Cardiac septum (tissue), 1 donor: ENCODE measurements at regions not wholly inside any gene's neighbourhood (a gene's known extent, or its start where the extent isn't known, plus 50 kb on each side); places are given as distances from the start of the nearest gene placed in this dataset.

ENCODE experiments used
- DNase-seq: peaks from one replicate; pipeline ENCODE4 v3.0.0-alpha.2; 2020; ENCODE audit warnings: low spot score
- intact Hi-C: fragments of 100-400 bp; cut with DNase I; formaldehyde crosslinking; loops from one replicate; pipeline ENCODE4 v1.14.0; 2022
- donor health status: DM: no; HTN: no; CAD: no.

- intact Hi-C loops: no loop called here
- no peak for DNase-seq
Observed at GRCh38 chr9:86893811-86894490, 53.4 kb downstream of the GAS1 start.

DNA sequence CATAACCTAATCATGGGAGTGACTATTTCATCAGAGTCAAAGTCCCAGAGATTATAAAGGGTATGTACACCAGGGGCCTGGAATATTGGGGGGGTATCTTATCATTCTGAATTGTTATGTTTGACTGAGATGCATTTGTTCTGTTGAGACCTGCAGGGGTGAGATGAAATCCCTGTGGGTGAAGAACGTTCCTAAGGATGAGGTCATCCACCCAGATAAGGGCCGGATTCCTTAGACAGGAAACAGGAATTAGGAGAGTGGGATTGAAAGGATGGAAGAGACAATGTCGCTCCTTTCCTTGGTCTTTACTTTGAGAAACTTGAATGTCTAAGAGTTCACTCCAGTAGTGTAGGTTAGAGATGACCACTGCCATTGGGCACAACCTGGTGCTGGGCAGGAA lies 54.7 kb downstream of the GAS1 start:
- intact Hi-C loops: no loop called here
- no peak for DNase-seq

GRCh38 chr9:86891886-86892437 lies 55.3 kb downstream of the GAS1 start:
- DNase-seq: no peak
- intact Hi-C loops: no loop called here

DNA sequence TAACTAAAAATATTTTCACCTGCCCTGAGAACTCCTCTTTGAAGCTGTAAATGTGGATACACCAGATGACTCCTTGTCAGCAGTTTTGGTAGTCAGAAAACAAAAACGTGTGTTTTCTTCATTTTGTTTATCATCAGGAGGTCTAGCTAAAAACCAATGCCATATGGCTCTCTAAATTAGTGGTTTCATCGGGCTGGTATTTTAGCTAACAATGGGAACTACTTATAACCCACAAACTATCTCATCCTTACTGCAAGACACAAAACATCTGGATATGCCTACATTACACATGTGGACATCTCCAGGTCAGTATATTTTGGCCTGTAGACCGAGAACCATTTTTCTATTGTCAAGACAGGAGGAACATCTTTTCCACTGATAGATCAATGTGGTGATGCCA lies 56.2 kb downstream of the GAS1 start:
- intact Hi-C loops: no loop called here

DNA sequence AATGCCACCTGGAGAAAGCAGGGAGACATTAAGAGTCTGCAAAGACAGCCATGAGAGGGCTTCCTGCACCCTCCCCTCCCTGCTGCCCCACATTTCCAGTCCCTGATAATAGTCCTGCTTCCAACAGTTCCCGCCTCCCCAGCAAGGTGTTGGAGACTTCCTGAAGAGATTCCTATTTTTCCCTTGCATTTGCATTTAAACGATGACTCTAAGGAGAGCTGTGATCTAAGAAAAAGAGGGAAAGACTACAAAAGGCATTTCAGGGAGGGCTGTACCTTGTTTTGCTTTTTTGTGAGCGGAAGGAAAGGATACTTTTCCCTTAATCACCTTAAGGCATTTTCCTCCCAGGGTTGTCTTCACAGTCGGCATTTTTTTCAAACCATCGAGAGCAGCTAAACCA lies 62.1 kb downstream of the GAS1 start:
- intact Hi-C loops: no loop called here
- no peak for DNase-seq

More for the DNA sequence above, 56.2 kb downstream of the GAS1 start:
- DNase-seq: no peak

DNA sequence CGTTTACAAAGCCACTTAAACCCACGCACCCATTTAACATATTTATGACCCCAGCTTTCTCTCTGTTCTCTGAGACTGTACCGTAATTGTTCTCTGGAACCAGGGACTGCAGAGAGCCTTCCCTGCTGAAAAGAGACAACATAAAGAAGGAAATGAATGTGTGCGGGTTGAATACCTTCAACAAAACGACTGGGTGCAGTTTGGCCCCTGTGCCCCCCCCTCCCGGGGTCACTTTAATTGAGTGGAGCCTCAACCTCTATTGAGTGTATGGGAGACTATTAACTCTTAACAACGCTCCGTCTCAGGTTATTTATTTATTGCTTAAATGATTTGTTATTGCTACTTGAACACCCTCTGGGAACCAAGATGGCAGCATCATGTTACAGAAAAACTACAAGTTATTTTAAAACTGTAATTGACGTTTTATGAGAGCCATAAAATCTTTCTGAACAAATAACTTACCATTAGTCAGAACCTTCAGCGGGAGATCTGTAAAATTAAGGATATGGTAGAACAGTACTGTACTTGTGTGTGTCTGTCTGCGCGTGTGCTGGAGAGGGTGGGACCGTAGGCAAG lies 70.6 kb downstream of the GAS1 start:
- intact Hi-C loops: no loop called here
- DNase-seq: no peak

DNA sequence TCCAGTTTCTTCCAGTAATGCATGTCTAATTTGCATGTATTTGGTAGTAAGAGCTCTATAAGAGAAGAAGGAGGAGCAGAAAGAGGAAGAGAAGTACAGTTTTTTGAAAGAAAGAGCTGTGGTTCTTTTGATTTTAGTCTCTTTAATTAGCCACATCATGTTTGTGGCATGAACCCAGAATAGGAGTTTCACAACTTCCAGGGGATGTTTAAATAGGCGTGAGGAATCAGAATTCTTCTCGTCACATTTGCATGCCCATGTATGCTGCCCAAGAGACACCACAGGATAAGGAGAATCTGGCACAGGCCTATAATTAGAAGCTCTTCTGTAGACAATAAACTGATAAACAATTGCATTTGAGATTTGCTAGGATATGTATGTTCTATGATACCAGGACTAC lies 78.7 kb downstream of the GAS1 start:
- intact Hi-C loops: no loop called here
- no peak for DNase-seq

DNA sequence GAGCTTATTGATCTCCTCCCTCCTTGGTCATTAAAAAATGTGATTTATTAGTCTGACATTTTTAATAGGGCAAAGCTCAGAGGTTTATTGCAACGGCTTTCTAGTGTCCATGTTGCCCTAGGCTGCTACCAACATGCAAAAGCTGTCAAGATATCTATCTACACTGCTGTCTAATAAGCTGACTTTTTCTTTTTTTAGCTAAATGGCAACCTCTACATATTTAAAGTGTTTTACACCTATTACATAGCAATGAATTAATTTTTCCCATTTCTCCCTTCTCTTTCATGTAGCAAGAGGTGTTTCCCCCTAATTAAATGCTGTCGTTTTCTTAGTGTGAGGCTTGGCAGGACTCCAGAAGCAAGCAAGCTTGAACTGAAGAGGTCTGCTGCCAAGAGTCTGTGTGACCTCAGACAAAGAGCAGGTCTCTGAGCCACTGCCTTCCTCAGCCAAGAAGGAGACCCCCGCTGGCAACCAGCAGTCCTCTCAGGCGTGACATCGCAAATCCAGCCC lies 79.4 kb downstream of the GAS1 start:
- intact Hi-C loops: no loop called here
- DNase-seq: no peak

- intact Hi-C loops: no loop called here
- DNase-seq: no peak
Observed at GRCh38 chr9:86865952-86866351, 81.4 kb downstream of the GAS1 start.

GRCh38 chr9:86860006-86860405 lies 87.3 kb downstream of the GAS1 start:
- DNase-seq: no peak
- intact Hi-C loops: no loop called here

- intact Hi-C loops: no loop called here
- DNase-seq: no peak
Observed at GRCh38 chr9:86859056-86859455, 88.2 kb downstream of the GAS1 start.

GRCh38 chr9:86858009-86858408 lies 89.3 kb downstream of the GAS1 start:
- DNase-seq: no peak

GRCh38 chr9:86856259-86856658 lies 91.0 kb downstream of the GAS1 start:
- intact Hi-C loops: no loop called here
- DNase-seq: no peak

More at GRCh38 chr9:86858009-86858408, 89.3 kb downstream of the GAS1 start:
- intact Hi-C loops: no loop called here

GRCh38 chr9:86854898-86855523 lies 92.3 kb downstream of the GAS1 start:
- intact Hi-C loops: no loop called here
- DNase-seq: no peak

DNA sequence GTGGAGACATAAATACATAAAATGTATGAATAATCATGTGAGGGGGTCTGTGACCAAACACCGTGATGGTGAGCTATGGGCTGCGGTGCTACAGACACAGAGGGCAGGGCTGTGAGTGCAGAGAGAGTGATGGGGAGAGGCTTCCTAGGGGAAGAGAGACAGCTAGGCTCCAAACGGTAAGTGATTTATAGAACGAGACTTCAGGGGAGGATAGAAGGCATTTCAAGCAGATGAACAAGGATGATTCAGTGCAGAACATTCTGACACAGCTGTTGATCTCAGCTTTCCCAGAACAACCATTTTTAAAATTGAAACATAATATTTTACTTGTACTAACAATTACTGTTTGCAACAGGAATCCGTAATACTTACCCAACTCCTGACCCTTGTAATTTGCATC lies 100.7 kb downstream of the GAS1 start:
- no peak for DNase-seq

DNA sequence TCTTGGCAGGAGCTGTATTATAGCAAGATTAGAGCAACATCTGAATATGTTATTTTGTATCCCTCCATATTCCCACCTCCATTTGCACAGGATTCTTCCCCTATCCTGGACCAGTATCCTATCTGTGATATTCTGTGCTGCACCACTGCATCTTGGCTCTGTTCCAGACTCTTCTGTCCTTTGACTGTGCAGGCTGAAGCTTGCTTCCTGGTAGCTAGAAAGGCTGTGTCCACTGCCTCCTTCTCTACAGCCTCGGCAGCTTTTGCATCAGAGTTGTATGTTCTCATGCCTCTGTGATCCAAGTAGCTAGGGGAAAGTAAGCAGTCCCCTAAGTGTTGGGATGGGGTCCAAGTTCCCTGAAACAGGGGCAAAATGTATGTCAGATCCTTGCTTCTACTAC lies 104.1 kb downstream of the GAS1 start:
- intact Hi-C loops: no loop called here
- DNase-seq: no peak

More for the DNA sequence above, 100.7 kb downstream of the GAS1 start:
- intact Hi-C loops: no loop called here

GRCh38 chr9:86842573-86842972 lies 104.7 kb downstream of the GAS1 start:
- intact Hi-C loops: no loop called here
- DNase-seq: no peak

GRCh38 chr9:86839522-86839921 lies 107.8 kb downstream of the GAS1 start:
- DNase-seq: no peak

GRCh38 chr9:86838519-86839497 lies 108.5 kb downstream of the GAS1 start:
- intact Hi-C loops: no loop called here
- DNase-seq: no peak

More at GRCh38 chr9:86839522-86839921, 107.8 kb downstream of the GAS1 start:
- intact Hi-C loops: no loop called here

- no peak for DNase-seq
- intact Hi-C loops: no loop called here
Observed at GRCh38 chr9:86837345-86837744, 110.0 kb downstream of the GAS1 start.
